Gastroesophageal sphincter (tissue), 3 donors: ENCODE measurements at regions not wholly inside any gene's neighbourhood (a gene's known extent, or its start where the extent isn't known, plus 50 kb on each side); places are given as distances from the start of the nearest gene placed in this dataset.

Experiments
- CTCF ChIP-seq, 4 experiments: fragments of 200-600 bp in 2 of 4; fragments of 450-650 bp in 2 of 4; sonication (generic) in 1 of 4; IDR thresholded peaks; one replicate each; pipeline ENCODE4 v1.5.1; 2017 to 2019; ENCODE audit warnings: antibody characterized with exemption in 4 of 4, mild to moderate bottlenecking in 2 of 4, moderate library complexity in 2 of 4
- EP300 ChIP-seq: sonication (generic); formaldehyde crosslinking; IDR thresholded peaks from one replicate; pipeline ENCODE4 v1.6.1; 2017; ENCODE audit warnings: antibody characterized with exemption, mild to moderate bottlenecking
- POLR2A ChIP-seq, 2 donors: fragments of 450-650 bp; IDR thresholded peaks; one replicate each; pipeline ENCODE4 v1.6.1; 2017; ENCODE audit warnings: antibody characterized with exemption in 2 of 2, mild to moderate bottlenecking in 2 of 2, moderate library complexity in 1 of 2
- POLR2AphosphoS5 ChIP-seq: sonication (generic); formaldehyde crosslinking; IDR thresholded peaks from one replicate; pipeline ENCODE4 v1.6.1; 2017; ENCODE audit warnings: antibody characterized with exemption

GRCh38 chr2:163269374-163270021 is 430.9 kb upstream of the KCNH7 start:
- TF ChIP-seq EP300 (no peak), CTCF (IDR thresholded peaks at IDR 0.05) (no peak), POLR2AphosphoS5 (no peak), POLR2A (IDR thresholded peaks at IDR 0.05) (no peak)
